ENCODE measurements at regions not wholly inside any gene's neighbourhood (a gene's known extent, or its start where the extent isn't known, plus 50 kb on each side); places are given as distances from the start of the nearest gene placed in this dataset.

DNA sequence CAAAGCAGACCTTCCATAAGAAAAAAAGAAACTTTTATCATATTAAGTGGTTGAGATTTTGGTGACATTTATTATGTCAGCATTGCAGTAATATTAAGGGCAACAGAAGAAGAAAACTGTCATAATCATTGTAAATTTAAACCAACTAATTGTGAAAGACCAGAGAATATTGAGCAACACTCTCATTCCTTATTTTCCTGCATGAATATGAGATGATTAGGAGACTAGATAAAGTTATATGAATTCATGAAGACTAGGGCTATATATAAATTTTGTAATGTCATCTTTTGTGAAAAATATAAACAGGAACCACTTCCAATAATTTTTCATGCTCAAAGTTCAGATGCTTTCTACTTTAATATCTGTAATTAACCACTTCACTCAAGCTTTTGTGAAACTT, 974.5 kb upstream of the CDH10 start:
- Histone ChIP-seq H3K4me1 (ENCODE audit: control insufficient read depth, extremely low read depth, insufficient read depth, low read length) (no peaks in the 10 kb centered on the region), H3K27ac (ENCODE audit: insufficient read depth, low read length) (no peak overlapping the region), H2AFZ (ENCODE audit: low read length) (no peak overlapping the region), H3K9ac (ENCODE audit: insufficient read depth, low read length) (no peak overlapping the region), H3K4me2 (ENCODE audit: extremely low read depth, insufficient read depth, low read length) (no peak overlapping the region), H3K27me3 (ENCODE audit: control insufficient read depth, insufficient read depth, low read length) (no peaks in the 10 kb centered on the region), H3K36me3 (ENCODE audit: control insufficient read depth, insufficient read depth, low read length) (no peaks in the 10 kb centered on the region), H3K4me3 (replicated peaks in 1 of 4; ENCODE audit: control extremely low read depth in 1 of 4, insufficient read depth in 1 of 4, low read depth in 3 of 4, low read length in 4 of 4) (no peak overlapping the region), H3K9me3 (ENCODE audit: control insufficient read depth, insufficient read depth, low read depth, low read length) (no peaks in the 10 kb centered on the region), H4K20me1 (ENCODE audit: control insufficient read depth, extremely low read depth, insufficient read depth, low read length) (no peaks in the 10 kb centered on the region), H3K79me2 (ENCODE audit: control insufficient read depth, insufficient read depth, low read length) (no peaks in the 10 kb centered on the region)
- no peak for TF ChIP-seq CTCF (conservative IDR thresholded peaks at IDR 0.05 in 1 of 2, IDR thresholded peaks at IDR 0.05 in 1 of 2; ENCODE audit: low read depth in 1 of 2, low read length in 2 of 2)
- no peak for TF ChIP-seq EZH2 (IDR thresholded peaks at IDR 0.05; ENCODE audit: low read length, missing control alignments)
- DNase-seq (ENCODE audit: low read depth in 2 of 2) = no peak

- Histone ChIP-seq H3K79me2 (ENCODE audit: control insufficient read depth, insufficient read depth, low read length) (no peaks in the 10 kb centered on the region), H3K27me3 (ENCODE audit: control insufficient read depth, insufficient read depth, low read length) (no peaks in the 10 kb centered on the region), H4K20me1 (ENCODE audit: control insufficient read depth, extremely low read depth, insufficient read depth, low read length) (no peaks in the 10 kb centered on the region), H3K4me1 (ENCODE audit: control insufficient read depth, extremely low read depth, insufficient read depth, low read length) (no peaks in the 10 kb centered on the region), H3K9me3 (ENCODE audit: control insufficient read depth, insufficient read depth, low read depth, low read length) (no peaks in the 10 kb centered on the region), H3K27ac (ENCODE audit: insufficient read depth, low read length) (no peak overlapping the region), H2AFZ (ENCODE audit: low read length) (no peak overlapping the region), H3K4me2 (ENCODE audit: extremely low read depth, insufficient read depth, low read length) (no peak overlapping the region), H3K4me3 (replicated peaks in 1 of 4; ENCODE audit: control extremely low read depth in 1 of 4, insufficient read depth in 1 of 4, low read depth in 3 of 4, low read length in 4 of 4) (no peak overlapping the region), H3K36me3 (ENCODE audit: control insufficient read depth, insufficient read depth, low read length) (no peaks in the 10 kb centered on the region), H3K9ac (ENCODE audit: insufficient read depth, low read length) (no peak overlapping the region)
- no peak for TF ChIP-seq EZH2 (IDR thresholded peaks at IDR 0.05; ENCODE audit: low read length, missing control alignments)
- no peak for TF ChIP-seq CTCF (conservative IDR thresholded peaks at IDR 0.05 in 1 of 2, IDR thresholded peaks at IDR 0.05 in 1 of 2; ENCODE audit: low read depth in 1 of 2, low read length in 2 of 2)
- DNase-seq (ENCODE audit: low read depth in 2 of 2) = no peak
Observed at GRCh38 chr5:25618821-25619220, 974.0 kb upstream of the CDH10 start.

GRCh38 chr5:25614466-25614865, 969.7 kb upstream of the CDH10 start:
- H3K4me1 ChIP-seq (ENCODE audit: control insufficient read depth, extremely low read depth, insufficient read depth, low read length) = no peaks in the 10 kb centered on the region
- no peak overlapping the region for H3K27ac ChIP-seq (ENCODE audit: insufficient read depth, low read length)
- H3K4me2 ChIP-seq (ENCODE audit: extremely low read depth, insufficient read depth, low read length) = no peak overlapping the region
- no peak overlapping the region for H3K4me3 ChIP-seq (replicated peaks in 1 of 4; ENCODE audit: control extremely low read depth in 1 of 4, insufficient read depth in 1 of 4, low read depth in 3 of 4, low read length in 4 of 4)
- no peaks in the 10 kb centered on the region for H3K79me2 ChIP-seq (ENCODE audit: control insufficient read depth, insufficient read depth, low read length)
- H3K27me3 ChIP-seq (ENCODE audit: control insufficient read depth, insufficient read depth, low read length) = no peaks in the 10 kb centered on the region
- H2AFZ ChIP-seq (ENCODE audit: low read length) = no peak overlapping the region
- H3K36me3 ChIP-seq (ENCODE audit: control insufficient read depth, insufficient read depth, low read length) = no peaks in the 10 kb centered on the region
- no peak for DNase-seq (ENCODE audit: low read depth in 2 of 2)
- H4K20me1 ChIP-seq (ENCODE audit: control insufficient read depth, extremely low read depth, insufficient read depth, low read length) = no peaks in the 10 kb centered on the region
- no peak overlapping the region for H3K9ac ChIP-seq (ENCODE audit: insufficient read depth, low read length)
- no peaks in the 10 kb centered on the region for H3K9me3 ChIP-seq (ENCODE audit: control insufficient read depth, insufficient read depth, low read depth, low read length)
- TF ChIP-seq CTCF (conservative IDR thresholded peaks at IDR 0.05 in 1 of 2, IDR thresholded peaks at IDR 0.05 in 1 of 2; ENCODE audit: low read depth in 1 of 2, low read length in 2 of 2) = no peak
- TF ChIP-seq EZH2 (IDR thresholded peaks at IDR 0.05; ENCODE audit: low read length, missing control alignments) = no peak

Measured in fibroblast of lung (primary cell).